ENCODE measurements at regions not wholly inside any gene's neighbourhood (a gene's known extent, or its start where the extent isn't known, plus 50 kb on each side); places are given as distances from the start of the nearest gene placed in this dataset.

GRCh38 chr6:137655291-137655690 lies 161.1 kb upstream of the OLIG3 start:
- H3K4me2 ChIP-seq (ENCODE audit: low read length), result no peak overlapping the region
- H3K9me3 ChIP-seq (ENCODE audit: control insufficient read depth, low read length), result no peaks in the 10 kb centered on the region
- no peak overlapping the region for H3K4me3 ChIP-seq (ENCODE audit: low read depth, low read length)
- no peaks in the 10 kb centered on the region for H3K36me3 ChIP-seq (ENCODE audit: control insufficient read depth, insufficient read depth, low read length)
- H3K4me1 ChIP-seq, result no peaks in the 10 kb centered on the region
- H3K9ac ChIP-seq, result no peak overlapping the region
- no peaks in the 10 kb centered on the region for H3K27me3 ChIP-seq (ENCODE audit: control insufficient read depth, insufficient read depth, low read length)
- no peak overlapping the region for H2AFZ ChIP-seq
- no peak overlapping the region for H3K27ac ChIP-seq
- no peaks in the 10 kb centered on the region for H3K79me2 ChIP-seq
- no peak for TF ChIP-seq CTCF (IDR thresholded peaks at IDR 0.05)

- Histone ChIP-seq H3K27me3 (ENCODE audit: control insufficient read depth, insufficient read depth, low read length) (no peaks in the 10 kb centered on the region), H3K9me3 (ENCODE audit: control insufficient read depth, low read length) (no peaks in the 10 kb centered on the region), H3K79me2 (no peaks in the 10 kb centered on the region), H3K36me3 (ENCODE audit: control insufficient read depth, insufficient read depth, low read length) (no peaks in the 10 kb centered on the region), H3K4me2 (ENCODE audit: low read length) (no peak overlapping the region), H3K27ac (no peak overlapping the region), H3K4me3 (ENCODE audit: low read depth, low read length) (no peak overlapping the region), H2AFZ (no peak overlapping the region), H3K9ac (no peak overlapping the region), H3K4me1 (no peaks in the 10 kb centered on the region)
- TF ChIP-seq CTCF (IDR thresholded peaks at IDR 0.05), result no peak
These were observed 162.5 kb upstream of the OLIG3 start for GRCh38 chr6:137656735-137657134.

GRCh38 chr6:137657351-137657911 lies 163.2 kb upstream of the OLIG3 start:
- Histone ChIP-seq H3K9me3 (ENCODE audit: control insufficient read depth, low read length) (no peaks in the 10 kb centered on the region), H3K27ac (no peak overlapping the region), H3K4me2 (ENCODE audit: low read length) (no peak overlapping the region), H3K36me3 (ENCODE audit: control insufficient read depth, insufficient read depth, low read length) (no peaks in the 10 kb centered on the region), H2AFZ (no peak overlapping the region), H3K79me2 (no peaks in the 10 kb centered on the region), H3K4me1 (no peaks in the 10 kb centered on the region), H3K27me3 (ENCODE audit: control insufficient read depth, insufficient read depth, low read length) (no peaks in the 10 kb centered on the region), H3K4me3 (ENCODE audit: low read depth, low read length) (no peak overlapping the region), H3K9ac (no peak overlapping the region)
- TF ChIP-seq CTCF (IDR thresholded peaks at IDR 0.05), result no peak

GRCh38 chr6:137658287-137658686 lies 164.1 kb upstream of the OLIG3 start:
- no peaks in the 10 kb centered on the region for H3K36me3 ChIP-seq (ENCODE audit: control insufficient read depth, insufficient read depth, low read length)
- H3K27ac ChIP-seq, result no peak overlapping the region
- H3K9ac ChIP-seq, result no peak overlapping the region
- no peaks in the 10 kb centered on the region for H3K79me2 ChIP-seq
- H2AFZ ChIP-seq, result no peak overlapping the region
- H3K4me2 ChIP-seq (ENCODE audit: low read length), result no peak overlapping the region
- no peak for TF ChIP-seq CTCF (IDR thresholded peaks at IDR 0.05)
- no peak overlapping the region for H3K4me3 ChIP-seq (ENCODE audit: low read depth, low read length)
- H3K9me3 ChIP-seq (ENCODE audit: control insufficient read depth, low read length), result no peaks in the 10 kb centered on the region
- H3K27me3 ChIP-seq (ENCODE audit: control insufficient read depth, insufficient read depth, low read length), result no peaks in the 10 kb centered on the region
- H3K4me1 ChIP-seq, result no peaks in the 10 kb centered on the region

- Histone ChIP-seq H3K9me3 (ENCODE audit: control insufficient read depth, low read length) (no peaks in the 10 kb centered on the region), H3K79me2 (no peaks in the 10 kb centered on the region), H3K4me1 (no peaks in the 10 kb centered on the region), H3K9ac (no peak overlapping the region), H3K4me2 (ENCODE audit: low read length) (no peak overlapping the region), H3K27ac (no peak overlapping the region), H3K36me3 (ENCODE audit: control insufficient read depth, insufficient read depth, low read length) (no peaks in the 10 kb centered on the region), H3K27me3 (ENCODE audit: control insufficient read depth, insufficient read depth, low read length) (no peaks in the 10 kb centered on the region), H2AFZ (no peak overlapping the region), H3K4me3 (ENCODE audit: low read depth, low read length) (no peak overlapping the region)
- no peak for TF ChIP-seq CTCF (IDR thresholded peaks at IDR 0.05)
These were observed 165.7 kb upstream of the OLIG3 start for GRCh38 chr6:137659871-137660270.
